Keratinocyte (primary cell): ENCODE measurements at regions not wholly inside any gene's neighbourhood (a gene's known extent, or its start where the extent isn't known, plus 50 kb on each side); places are given as distances from the start of the nearest gene placed in this dataset.

Experiments used
- DNase-seq: peaks from one replicate; pipeline ENCODE4 v3.0.0-alpha.2; 2011; ENCODE audit warnings: low read depth, missing footprints, low spot score
- FAIRE-seq: peaks from 2 replicates; lab custom pipeline; 2011; peaks lifted over from hg19 to GRCh38; lab: Jason Lieb, UNC
- H2AFZ ChIP-seq: 2 replicates; pipeline ENCODE4 v1.6.0; 2012; ENCODE audit warnings: low read length, control low read depth, inconsistent platforms; ENCODE audit not compliant: control insufficient read depth
- H3K27ac ChIP-seq: 2 replicates; pipeline ENCODE4 v1.5.1; 2011; ENCODE audit warnings: low read length; ENCODE audit not compliant: control insufficient read depth, insufficient read depth
- H3K27me3 ChIP-seq: 3 replicates; pipeline ENCODE4 v1.6.0; 2011; ENCODE audit warnings: low read length; ENCODE audit not compliant: control insufficient read depth, insufficient read depth; ENCODE audit errors: extremely low read depth
- H3K36me3 ChIP-seq, 2 experiments: 2 replicates in 1 of 2; 3 replicates in 1 of 2; pipeline ENCODE4 v1.5.1; 2011; ENCODE audit warnings: low read length in 2 of 2, mild to moderate bottlenecking in 1 of 2; ENCODE audit not compliant: control insufficient read depth in 2 of 2, insufficient read depth in 2 of 2; ENCODE audit errors: extremely low read depth in 1 of 2
- H3K4me1 ChIP-seq: 3 replicates; pipeline ENCODE4 v1.5.1; 2011; ENCODE audit warnings: low read length; ENCODE audit not compliant: control insufficient read depth, insufficient read depth; ENCODE audit errors: extremely low read depth
- H3K4me2 ChIP-seq: 3 replicates; pipeline ENCODE4 v1.6.0; 2011; ENCODE audit warnings: low read depth, low read length; ENCODE audit not compliant: control insufficient read depth, insufficient read depth; ENCODE audit errors: extremely low read depth
- H3K4me3 ChIP-seq, 3 experiments: fragments of 200-600 bp in 1 of 3; sonication (generic) in 1 of 3; 2 replicates in 2 of 3; 3 replicates in 1 of 3; pipeline ENCODE4 v1.5.1; 2011 to 2016; ENCODE audit warnings: low read length in 3 of 3, mild to moderate bottlenecking in 3 of 3, control low read depth in 2 of 3, inconsistent platforms in 1 of 3, low read depth in 1 of 3, mixed read lengths in 1 of 3, mixed run types in 1 of 3, moderate library complexity in 1 of 3; ENCODE audit not compliant: control insufficient read depth in 2 of 3, insufficient read depth in 2 of 3; ENCODE audit errors: extremely low read depth in 1 of 3
- H3K79me2 ChIP-seq: 2 replicates; pipeline ENCODE4 v1.6.0; 2012; ENCODE audit warnings: low read length; ENCODE audit not compliant: control insufficient read depth, insufficient read depth
- H3K9ac ChIP-seq: 3 replicates; pipeline ENCODE4 v1.6.0; 2011; ENCODE audit warnings: low read length; ENCODE audit not compliant: control insufficient read depth, insufficient read depth; ENCODE audit errors: extremely low read depth
- H3K9me1 ChIP-seq: 3 replicates; pipeline ENCODE4 v1.6.0; 2011; ENCODE audit warnings: low read length; ENCODE audit not compliant: control insufficient read depth, insufficient read depth; ENCODE audit errors: extremely low read depth
- H3K9me3 ChIP-seq: 2 replicates; pipeline ENCODE4 v1.5.1; 2012; ENCODE audit warnings: low read depth, low read length; ENCODE audit not compliant: control insufficient read depth
- H4K20me1 ChIP-seq: 3 replicates; pipeline ENCODE4 v1.6.0; 2011; ENCODE audit warnings: low read length; ENCODE audit not compliant: control insufficient read depth, insufficient read depth; ENCODE audit errors: extremely low read depth
- CTCF ChIP-seq, 3 experiments: IDR thresholded peaks in 1 of 3; conservative IDR thresholded peaks in 1 of 3; optimal IDR thresholded peaks in 1 of 3; 2 replicates in 2 of 3; 3 replicates in 1 of 3; pipeline versions ENCODE3 to v1.5.1; 2011; ENCODE audit warnings: low read length in 3 of 3, mild to moderate bottlenecking in 3 of 3, moderate library complexity in 2 of 3, control low read depth in 1 of 3, inconsistent platforms in 1 of 3; ENCODE audit not compliant: insufficient read depth in 2 of 3; ENCODE audit errors: extremely low read depth in 1 of 3
- EZH2 ChIP-seq: IDR thresholded peaks from one replicate; pipeline ENCODE4 v1.6.1; 2012; ENCODE audit warnings: inconsistent platforms, mild to moderate bottlenecking, low read length, moderate library complexity
- dilution Hi-C: fragments of 300-500 bp; cut with MboI; formaldehyde crosslinking; loops from one replicate; pipeline ENCODE4 v1.7.0; 2020; ENCODE audit warnings: low sequenced_read_pairs; ENCODE audit not compliant: extremely low pct_ligation_motif_present
- small RNA-seq, 3 experiments: library from RNA; depleted of rRNA; stranded (forward); fragments of <200 nt; gene quantifications; one replicate each; pipeline ENCODE3, GENCODE V24; 2012; ENCODE audit warnings: low read depth in 3 of 3, low replicate concordance in 1 of 3; ENCODE audit not compliant: insufficient read length in 3 of 3

- no peak overlapping the region for H3K9ac ChIP-seq
- no peak overlapping the region for H2AFZ ChIP-seq
- H3K9me1 ChIP-seq, result no peaks in the 10 kb centered on the region
- no peaks in the 10 kb centered on the region for H3K36me3 ChIP-seq
- FAIRE-seq (no peak), DNase-seq (no peak)
- H3K4me2 ChIP-seq, result no peak overlapping the region
- H3K9me3 ChIP-seq, result no peaks in the 10 kb centered on the region
- no peaks in the 10 kb centered on the region for H3K79me2 ChIP-seq
- no peak overlapping the region for H3K4me3 ChIP-seq
- TF ChIP-seq CTCF (optimal IDR thresholded peaks at IDR 0.05 in 1 of 3, IDR thresholded peaks at IDR 0.05 in 1 of 3, conservative IDR thresholded peaks at IDR 0.05 in 1 of 3; ENCODE audit: extremely low read depth in 1 of 3, insufficient read depth in 2 of 3, low read length in 3 of 3) (no peak), EZH2 (no peak)
- no peak overlapping the region for H3K27ac ChIP-seq
- dilution Hi-C loops, result no loop called here
- no peaks in the 10 kb centered on the region for H3K4me1 ChIP-seq
- H4K20me1 ChIP-seq, result no peaks in the 10 kb centered on the region
- H3K27me3 ChIP-seq, result no peaks in the 10 kb centered on the region
Observed at GRCh38 chr4:36013206-36013605, 231.1 kb downstream of the ARAP2 start.

Small RNA genes lying in the stretch of these regions (small RNA-seq; reads per million reads assigned to genes)
- 0 reads per million in 3 experiments for gene AC097535.2
- gene RF01210, result 0 reads per million in 3 experiments
- 0 reads per million in 3 experiments for gene RNU6-573P
